CD4-positive, CD25-positive, alpha-beta regulatory T cell (primary cell): ENCODE measurements at regions not wholly inside any gene's neighbourhood (a gene's known extent, or its start where the extent isn't known, plus 50 kb on each side); places are given as distances from the start of the nearest gene placed in this dataset.

ENCODE experiments used
- ATAC-seq, 2 donors: fragments of 150-1000 bp; cut with Tn5 transposase; one replicate each; pipeline ENCODE4 v1.10.0; 2021; ENCODE audit warnings: low read depth in 2 of 2, moderate number of reproducible peaks in 2 of 2, moderate library complexity in 1 of 2
- DNase-seq, 3 donors: peaks; one replicate each; pipeline versions ENCODE4 v3.0.0 to v3.0.0-alpha.2; 2012 to 2022; ENCODE audit warnings: mixed read lengths in 1 of 3
- H3K27ac ChIP-seq: one replicate; pipeline ENCODE4 v1.7.0; 2013; ENCODE audit warnings: mild to moderate bottlenecking, low read length; ENCODE audit not compliant: insufficient read depth, poor library complexity, severe bottlenecking
- H3K27me3 ChIP-seq: one replicate; pipeline ENCODE4 v1.7.0; 2013; ENCODE audit warnings: low read length; ENCODE audit not compliant: control insufficient read depth, insufficient read depth
- H3K36me3 ChIP-seq: one replicate; pipeline ENCODE4 v1.7.0; 2013; ENCODE audit warnings: mild to moderate bottlenecking, low read length, moderate library complexity; ENCODE audit not compliant: control insufficient read depth, insufficient read depth
- H3K4me1 ChIP-seq: 2 replicates; pipeline ENCODE4 v1.7.0; 2013; ENCODE audit warnings: mild to moderate bottlenecking, low read length; ENCODE audit not compliant: insufficient read depth, control insufficient read depth, poor library complexity, severe bottlenecking
- H3K4me3 ChIP-seq: one replicate; pipeline ENCODE4 v1.7.0; 2013; ENCODE audit warnings: low read depth, mild to moderate bottlenecking, low read length, moderate library complexity
- H3K9me3 ChIP-seq, 2 experiments: 1 replicate in 1 of 2; 2 replicates in 1 of 2; pipeline ENCODE4 v1.7.0; 2013; ENCODE audit warnings: low read length in 2 of 2, mild to moderate bottlenecking in 1 of 2, moderate library complexity in 1 of 2; ENCODE audit not compliant: control insufficient read depth in 2 of 2
- H3K27ac Mint-ChIP-seq, 3 donors: one replicate each; pipeline ENCODE4 v1.8.0; 2020 to 2022; ENCODE audit warnings: mild to moderate bottlenecking in 3 of 3, mixed read lengths in 3 of 3, moderate library complexity in 2 of 3
- H3K27me3 Mint-ChIP-seq: one replicate; pipeline ENCODE4 v1.8.0; 2022; ENCODE audit warnings: mild to moderate bottlenecking, mixed read lengths
- H3K36me3 Mint-ChIP-seq: one replicate; pipeline ENCODE4 v1.8.0; 2020; ENCODE audit warnings: mixed read lengths
- H3K4me1 Mint-ChIP-seq, 4 donors: one replicate each; pipeline ENCODE4 v1.8.0; 2020 to 2022; ENCODE audit warnings: mixed read lengths in 4 of 4, mild to moderate bottlenecking in 1 of 4
- H3K4me3 Mint-ChIP-seq, 4 donors: one replicate each; pipeline ENCODE4 v1.8.0; 2020 to 2022; ENCODE audit warnings: mild to moderate bottlenecking in 4 of 4, mixed read lengths in 4 of 4, moderate library complexity in 3 of 4
- H3K9me3 Mint-ChIP-seq, 7 donors: one replicate each; pipeline ENCODE4 v1.8.0; 2020 to 2022; ENCODE audit warnings: mixed read lengths in 7 of 7, mild to moderate bottlenecking in 3 of 7, moderate library complexity in 2 of 7

DNA sequence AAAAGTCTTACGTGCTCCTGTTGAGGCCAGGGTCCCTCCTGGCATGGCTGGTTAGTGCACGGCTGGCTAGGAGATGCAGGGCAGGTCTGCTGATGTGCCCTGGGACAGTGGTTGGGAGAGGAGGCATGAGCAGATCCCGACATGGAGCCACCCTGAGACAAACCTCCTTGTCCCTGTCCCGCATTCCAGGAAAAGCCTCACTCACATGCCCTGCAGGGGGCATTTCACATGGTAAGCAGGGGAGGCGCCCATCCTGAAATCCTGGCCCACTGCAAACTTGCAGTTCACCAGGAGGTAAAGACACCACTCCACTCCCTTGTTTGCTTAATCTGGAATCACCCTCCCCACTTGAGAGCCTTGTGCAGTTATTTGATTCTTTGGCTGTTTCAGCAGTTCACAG, 116.7 kb upstream of the SLC24A3 start:
- peaks cover 0 to 2% (median 0%) of the 10 kb centered on the region in 7 donors for H3K9me3 Mint-ChIP-seq
- H3K36me3 ChIP-seq: no peaks in the 10 kb centered on the region
- H3K36me3 Mint-ChIP-seq: no peaks in the 10 kb centered on the region
- H3K4me3 Mint-ChIP-seq: no peak overlapping the region
- H3K4me1 ChIP-seq: no peaks in the 10 kb centered on the region
- no peaks in the 10 kb centered on the region for H3K27me3 Mint-ChIP-seq
- DNase-seq (no peak), ATAC-seq (no peak)
- H3K9me3 ChIP-seq: no peaks in the 10 kb centered on the region
- no peak overlapping the region for H3K4me3 ChIP-seq
- H3K27me3 ChIP-seq: no peaks in the 10 kb centered on the region
- H3K4me1 Mint-ChIP-seq: no peaks in the 10 kb centered on the region
- no peak overlapping the region for H3K27ac ChIP-seq
- H3K27ac Mint-ChIP-seq: no peak overlapping the region

DNA sequence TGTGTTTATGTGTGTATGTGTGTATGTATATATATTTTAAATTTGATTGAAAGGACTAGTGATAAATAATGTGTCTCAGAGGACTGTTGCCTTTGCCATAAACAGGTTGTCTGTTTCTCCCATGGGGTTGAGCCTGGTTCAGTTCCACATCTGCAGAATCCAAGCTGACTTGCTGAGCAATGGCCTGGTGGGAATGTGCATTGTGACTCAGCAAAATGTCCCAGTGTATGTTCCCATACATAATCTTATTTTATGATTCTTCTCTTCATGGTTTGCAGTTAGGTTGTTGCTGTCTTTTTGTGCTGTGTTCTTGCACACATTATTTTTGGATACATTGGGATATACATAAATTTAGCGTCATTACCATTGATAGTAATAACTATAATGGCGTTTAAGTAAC, 115.6 kb upstream of the SLC24A3 start:
- ATAC-seq (no peak), DNase-seq (no peak)
- Mint-ChIP-seq H3K9me3 (peaks cover 0 to 2% (median 0%) of the 10 kb centered on the region in 7 donors), H3K27me3 (no peaks in the 10 kb centered on the region), H3K4me3 (no peak overlapping the region), H3K36me3 (no peaks in the 10 kb centered on the region), H3K4me1 (no peaks in the 10 kb centered on the region), H3K27ac (no peak overlapping the region)
- Histone ChIP-seq H3K27me3 (no peaks in the 10 kb centered on the region), H3K36me3 (no peaks in the 10 kb centered on the region), H3K4me1 (no peaks in the 10 kb centered on the region), H3K27ac (no peak overlapping the region), H3K9me3 (no peaks in the 10 kb centered on the region), H3K4me3 (no peak overlapping the region)

DNA sequence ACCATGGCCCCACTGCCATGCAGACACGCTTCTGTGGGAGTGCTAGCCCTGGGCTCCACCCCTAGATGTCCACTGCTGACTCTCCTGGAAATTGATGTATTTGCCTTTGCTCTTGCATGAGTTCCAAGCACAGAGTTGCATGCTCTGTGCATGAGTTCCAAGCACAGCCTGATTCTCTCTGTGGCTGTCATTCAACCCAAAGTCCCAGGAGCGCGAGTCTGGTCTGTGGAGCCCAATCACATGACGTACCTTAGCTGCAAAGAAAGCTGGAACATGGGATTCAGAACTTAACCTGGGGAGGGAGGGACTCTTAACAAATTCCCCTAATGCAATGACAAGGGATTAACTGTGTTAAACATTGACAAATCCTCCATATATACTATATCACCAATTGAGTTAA, 114.3 kb upstream of the SLC24A3 start:
- H3K9me3 Mint-ChIP-seq: peaks cover 0 to 2% (median 0%) of the 10 kb centered on the region in 7 donors
- H3K27me3 Mint-ChIP-seq: no peaks in the 10 kb centered on the region
- Histone ChIP-seq H3K27ac (no peak overlapping the region), H3K27me3 (no peaks in the 10 kb centered on the region), H3K4me3 (no peak overlapping the region), H3K36me3 (no peaks in the 10 kb centered on the region), H3K4me1 (no peaks in the 10 kb centered on the region), H3K9me3 (no peaks in the 10 kb centered on the region)
- H3K4me1 Mint-ChIP-seq: no peaks in the 10 kb centered on the region
- no peaks in the 10 kb centered on the region for H3K36me3 Mint-ChIP-seq
- no peak overlapping the region for H3K27ac Mint-ChIP-seq
- ATAC-seq (no peak), DNase-seq (no peak)
- H3K4me3 Mint-ChIP-seq: no peak overlapping the region

DNA sequence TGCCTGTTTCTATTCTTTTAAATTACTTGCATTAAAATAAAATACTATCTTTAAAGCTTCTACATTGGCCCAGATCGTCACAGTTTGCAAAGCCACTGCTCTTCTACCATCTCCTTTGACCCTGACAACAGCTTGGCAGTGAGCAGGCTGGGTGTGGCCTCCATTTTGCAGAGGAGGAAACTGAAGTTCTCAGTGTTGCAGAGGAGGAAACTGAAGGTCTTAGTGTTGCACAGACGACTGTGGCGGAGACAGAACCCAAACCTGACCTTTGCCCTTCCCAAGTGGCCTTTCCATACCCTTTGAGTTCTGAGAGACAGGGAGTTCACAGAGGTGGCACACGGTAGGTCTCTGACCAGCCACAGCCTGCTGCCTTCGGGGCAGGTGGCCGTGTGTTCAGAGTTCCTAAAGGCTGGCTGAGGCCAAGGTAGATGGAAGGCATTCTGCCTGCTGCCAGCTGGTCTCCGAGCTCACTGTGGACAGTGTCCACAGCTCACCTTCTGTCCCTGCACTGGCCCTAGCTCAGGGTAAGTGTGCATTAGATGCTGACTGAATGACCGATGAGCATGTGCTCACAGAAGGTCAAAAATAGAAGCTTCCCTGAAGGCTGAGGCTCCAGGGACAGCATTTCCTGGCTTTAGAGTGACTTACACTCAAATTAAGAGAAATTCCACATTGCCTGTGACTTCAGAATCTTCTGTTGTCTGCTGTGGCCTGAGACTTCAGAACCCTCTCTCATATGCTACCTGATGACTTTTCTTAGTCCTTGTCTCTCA, 113.5 kb upstream of the SLC24A3 start:
- H3K36me3 ChIP-seq: no peaks in the 10 kb centered on the region
- Mint-ChIP-seq H3K9me3 (peaks cover 0 to 2% (median 0%) of the 10 kb centered on the region in 7 donors), H3K4me3 (no peak overlapping the region), H3K27ac (no peak overlapping the region), H3K27me3 (no peaks in the 10 kb centered on the region), H3K36me3 (no peaks in the 10 kb centered on the region), H3K4me1 (no peaks in the 10 kb centered on the region)
- H3K27me3 ChIP-seq: no peaks in the 10 kb centered on the region
- H3K9me3 ChIP-seq: no peaks in the 10 kb centered on the region
- no peak for ATAC-seq
- DNase-seq: no peak
- H3K4me1 ChIP-seq: no peaks in the 10 kb centered on the region
- H3K27ac ChIP-seq: no peak overlapping the region
- no peak overlapping the region for H3K4me3 ChIP-seq

DNA sequence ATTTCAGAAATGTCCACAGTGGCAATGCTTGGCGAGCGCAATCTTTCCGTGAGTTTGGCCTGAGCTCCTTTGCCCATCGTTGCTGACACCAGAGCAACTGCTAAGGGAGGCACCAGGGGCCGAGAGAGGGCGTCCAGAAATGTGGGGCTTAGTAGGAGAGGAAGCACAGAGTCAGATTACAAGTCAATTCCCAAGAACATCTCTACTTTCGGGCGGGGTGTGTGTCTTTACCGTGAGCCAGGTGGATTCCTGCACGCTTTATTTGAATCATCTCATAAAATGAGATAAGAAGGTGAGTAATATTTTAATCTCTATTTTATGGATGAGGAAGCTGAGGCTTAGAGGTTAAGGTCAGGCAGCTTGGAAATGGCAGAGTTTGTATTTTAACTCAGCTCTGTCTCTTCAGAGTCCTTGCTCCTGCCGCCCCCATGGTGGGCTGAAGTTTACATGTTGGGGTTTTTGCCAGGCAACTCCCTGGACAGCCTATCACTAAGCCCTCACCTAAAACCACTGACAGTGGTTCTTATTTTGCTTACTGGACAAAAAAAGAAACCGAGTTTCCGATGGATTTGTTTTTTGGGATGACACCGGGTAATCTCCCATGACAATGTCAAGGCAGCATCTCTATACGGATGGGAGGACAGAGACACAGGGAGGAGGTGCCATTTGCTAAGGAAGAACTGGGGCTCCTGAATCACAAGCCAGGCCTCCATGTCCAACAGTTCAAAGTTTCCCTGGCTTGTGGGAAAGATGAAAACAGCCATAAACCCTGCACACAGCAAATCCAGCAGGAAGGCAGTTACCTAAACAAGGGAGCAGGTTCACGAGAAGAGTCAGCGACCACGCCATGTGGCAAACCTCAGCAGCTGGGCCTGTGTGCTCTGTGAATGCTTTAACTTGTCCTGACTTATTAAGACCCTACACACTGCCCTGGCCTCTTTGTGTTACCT, 112.6 kb upstream of the SLC24A3 start:
- Mint-ChIP-seq H3K4me3 (peak overlapping the region in 1 of 4 donors; percentile 43), H3K27me3 (no peaks in the 10 kb centered on the region), H3K9me3 (peaks cover 0 to 2% (median 0%) of the 10 kb centered on the region in 7 donors), H3K27ac (no peak overlapping the region), H3K4me1 (no peaks in the 10 kb centered on the region), H3K36me3 (no peaks in the 10 kb centered on the region)
- Histone ChIP-seq H3K4me1 (no peaks in the 10 kb centered on the region), H3K9me3 (no peaks in the 10 kb centered on the region), H3K36me3 (no peaks in the 10 kb centered on the region), H3K4me3 (no peak overlapping the region), H3K27me3 (no peaks in the 10 kb centered on the region), H3K27ac (no peak overlapping the region)
- DNase-seq (no peak), ATAC-seq (no peak)

DNA sequence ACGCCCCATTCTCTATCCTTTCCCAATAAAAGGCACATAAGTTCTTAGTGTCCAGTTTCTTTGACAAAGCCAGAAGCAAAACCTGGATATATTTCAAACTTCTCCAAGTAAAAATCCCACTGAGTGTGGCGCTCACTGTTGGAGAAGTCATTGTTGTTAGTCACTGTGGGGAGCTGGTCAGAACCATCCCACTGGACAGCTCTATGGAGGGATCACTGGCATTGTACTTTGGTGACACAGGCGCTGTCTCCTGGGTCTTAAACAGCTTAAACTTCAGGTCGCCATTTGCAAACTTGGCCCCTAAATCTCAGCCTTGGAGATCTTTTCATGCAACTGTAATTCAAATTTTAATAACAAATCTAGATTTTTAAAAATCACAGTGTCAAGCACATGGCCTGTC, 111.5 kb upstream of the SLC24A3 start:
- H3K4me1 ChIP-seq: no peaks in the 10 kb centered on the region
- no peaks in the 10 kb centered on the region for H3K36me3 ChIP-seq
- no peaks in the 10 kb centered on the region for H3K36me3 Mint-ChIP-seq
- no peaks in the 10 kb centered on the region for H3K27me3 Mint-ChIP-seq
- H3K4me3 Mint-ChIP-seq: no peak overlapping the region
- H3K4me1 Mint-ChIP-seq: no peaks in the 10 kb centered on the region
- DNase-seq (no peak), ATAC-seq (no peak)
- no peak overlapping the region for H3K27ac ChIP-seq
- no peaks in the 10 kb centered on the region for H3K27me3 ChIP-seq
- no peak overlapping the region for H3K27ac Mint-ChIP-seq
- H3K4me3 ChIP-seq: no peak overlapping the region
- H3K9me3 Mint-ChIP-seq: peaks cover 0 to 2% (median 0%) of the 10 kb centered on the region in 7 donors
- no peaks in the 10 kb centered on the region for H3K9me3 ChIP-seq

DNA sequence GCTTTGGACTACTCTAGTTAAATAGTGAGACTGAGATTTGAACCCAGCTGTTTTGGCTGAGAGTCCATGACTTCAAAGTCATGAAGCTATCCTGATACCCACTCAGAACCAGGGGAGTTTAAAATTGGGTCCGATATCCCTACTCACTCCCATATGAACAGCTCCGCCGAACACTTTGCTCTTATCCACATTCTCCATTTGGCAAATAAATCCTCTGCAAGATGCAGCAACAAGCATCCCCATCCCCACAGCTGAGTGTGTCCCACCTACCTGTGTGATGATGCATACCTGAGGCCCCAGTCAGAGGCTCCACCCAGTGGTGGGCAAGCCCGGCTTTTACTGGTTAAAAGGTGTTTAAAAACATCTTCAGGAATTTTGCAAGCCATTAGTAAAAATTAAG, 108.3 kb upstream of the SLC24A3 start:
- no peak for DNase-seq
- Histone ChIP-seq H3K36me3 (no peaks in the 10 kb centered on the region), H3K4me1 (no peaks in the 10 kb centered on the region), H3K4me3 (no peak overlapping the region), H3K9me3 (no peaks in the 10 kb centered on the region), H3K27me3 (no peaks in the 10 kb centered on the region), H3K27ac (no peak overlapping the region)
- Mint-ChIP-seq H3K36me3 (no peaks in the 10 kb centered on the region), H3K4me1 (no peaks in the 10 kb centered on the region), H3K27ac (no peak overlapping the region), H3K4me3 (no peak overlapping the region), H3K27me3 (no peaks in the 10 kb centered on the region), H3K9me3 (peaks cover 0 to 2% (median 0%) of the 10 kb centered on the region in 7 donors)
- no peak for ATAC-seq
